Muscle of back (tissue), 3 donors: ENCODE measurements at regions not wholly inside any gene's neighbourhood (a gene's known extent, or its start where the extent isn't known, plus 50 kb on each side); places are given as distances from the start of the nearest gene placed in this dataset.
A peak's percentile ranks its signal among the peaks of the same experiment; 100 is the strongest.
"Not testable (repeated sequence)": the region's sequence is repeated elsewhere in the genome, so short reads cannot be mapped to it uniquely, and the experiment has no call there.

Experiments used
- DNase-seq, 3 donors: peaks; one replicate each; pipeline versions ENCODE4 v3.0.0 to v3.0.0-alpha.2; 2013

DNA sequence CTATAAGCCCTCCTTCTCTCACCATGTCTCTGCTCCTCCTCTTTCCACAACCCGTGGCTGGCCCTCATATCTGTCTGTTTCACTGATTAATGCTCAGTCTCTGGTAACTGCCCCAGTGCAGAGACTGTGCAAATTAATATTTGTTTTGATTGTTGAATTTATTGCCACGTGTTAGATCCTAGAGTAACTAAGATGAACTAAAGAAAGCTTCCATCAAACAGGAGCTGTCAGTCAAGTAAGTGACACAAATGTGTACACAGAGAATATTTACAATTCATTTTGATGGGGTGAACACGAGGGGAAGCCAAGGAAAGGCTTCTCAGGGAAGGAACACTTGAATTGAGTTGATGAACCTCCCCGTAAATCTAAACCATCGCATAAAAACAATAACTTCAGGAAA is 182.5 kb downstream of the BAMBI start:
- no peak for DNase-seq

DNA sequence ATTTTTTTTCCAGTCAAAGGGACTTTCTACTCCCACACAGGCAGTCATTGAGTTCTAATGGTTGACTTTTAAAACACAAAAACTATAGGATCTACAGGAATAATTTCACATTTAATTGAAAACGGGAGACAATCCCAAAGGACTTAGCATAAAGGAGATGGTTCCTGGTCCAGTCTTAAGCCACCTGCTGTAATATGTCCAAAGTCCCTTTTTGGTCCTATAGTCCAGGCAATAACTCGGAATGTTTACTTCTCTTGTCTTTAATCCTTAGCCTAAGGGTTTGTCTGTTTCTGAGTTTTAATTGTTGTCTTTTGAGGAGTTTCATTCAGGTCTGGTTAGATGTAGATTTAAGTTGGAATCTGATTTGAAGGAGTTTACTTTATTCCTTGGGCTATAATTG is 184.9 kb downstream of the BAMBI start:
- DNase-seq, result no peak

DNA sequence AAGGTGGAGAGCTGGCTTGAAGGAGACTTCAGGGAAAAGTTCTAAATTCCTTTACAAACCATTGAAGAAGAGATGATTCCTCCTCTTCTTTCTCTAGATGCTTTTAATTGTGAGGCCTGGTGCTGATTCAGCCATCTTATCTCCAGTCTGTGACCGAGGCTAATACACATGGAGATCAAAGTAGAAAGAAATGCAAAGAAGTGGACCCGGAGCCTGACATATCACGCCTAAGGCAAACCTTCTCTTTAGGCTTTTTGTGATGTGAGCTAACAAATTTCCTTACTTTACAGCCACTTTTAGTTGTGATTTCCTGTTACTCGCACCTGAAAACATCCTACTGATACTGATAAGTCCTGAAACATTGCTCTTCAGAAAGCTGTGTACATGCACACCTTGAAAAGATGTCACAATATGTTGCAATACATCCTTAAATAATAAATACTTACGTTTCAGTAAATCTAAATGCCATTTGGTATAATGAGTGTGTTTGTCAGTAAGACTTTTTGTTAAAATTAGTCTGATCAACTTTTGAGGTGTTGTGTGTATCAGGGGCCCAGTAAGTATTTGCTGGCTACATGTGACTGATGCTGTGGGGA is 192.4 kb downstream of the BAMBI start:
- DNase-seq, result no peak

DNA sequence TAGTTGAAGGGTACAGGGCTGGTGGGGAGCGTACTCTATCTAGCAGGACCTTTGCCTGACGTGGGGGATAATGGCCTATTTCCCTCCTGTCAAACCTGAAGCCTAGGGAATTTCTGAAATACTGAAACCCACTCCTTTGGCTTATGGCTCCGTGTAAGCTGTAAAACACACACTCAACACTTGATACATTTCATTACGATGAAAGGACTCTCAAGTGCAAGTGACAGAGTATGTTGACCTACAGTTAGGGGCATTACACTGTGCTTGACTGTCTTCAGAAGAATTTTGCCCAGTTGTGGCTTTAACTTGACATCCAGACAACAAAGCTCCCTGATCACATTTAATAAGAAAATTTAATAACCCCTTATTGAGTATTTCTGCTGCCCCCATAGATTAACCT is 194.3 kb downstream of the BAMBI start:
- no peak for DNase-seq

DNA sequence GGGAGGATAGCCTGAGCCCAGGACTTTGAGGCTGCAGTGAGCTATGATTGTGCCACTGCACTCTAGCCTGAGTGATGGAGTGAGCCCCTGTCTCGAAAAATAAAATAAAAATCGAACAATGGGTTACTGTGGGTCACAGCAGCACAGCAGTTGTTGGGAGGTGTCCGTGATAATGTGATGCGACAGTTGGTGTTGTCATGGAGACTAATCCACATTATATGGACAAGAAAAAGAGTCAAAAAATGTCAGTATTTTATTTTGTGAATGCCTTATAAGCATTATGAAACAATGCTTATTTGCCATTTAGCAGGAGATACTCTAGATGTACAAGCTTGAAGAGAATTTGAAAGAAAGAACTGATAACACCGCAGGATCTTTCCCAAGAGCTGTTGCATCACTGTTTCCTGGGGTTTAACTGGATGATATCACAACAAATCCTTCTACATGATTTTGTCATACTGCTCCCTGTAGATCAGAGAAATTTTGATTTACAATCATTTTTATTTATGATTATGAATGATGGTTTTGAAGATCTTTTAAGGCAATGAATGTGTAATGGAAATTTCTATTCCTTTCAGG is 195.4 kb downstream of the BAMBI start:
- DNase-seq, result no peak

DNA sequence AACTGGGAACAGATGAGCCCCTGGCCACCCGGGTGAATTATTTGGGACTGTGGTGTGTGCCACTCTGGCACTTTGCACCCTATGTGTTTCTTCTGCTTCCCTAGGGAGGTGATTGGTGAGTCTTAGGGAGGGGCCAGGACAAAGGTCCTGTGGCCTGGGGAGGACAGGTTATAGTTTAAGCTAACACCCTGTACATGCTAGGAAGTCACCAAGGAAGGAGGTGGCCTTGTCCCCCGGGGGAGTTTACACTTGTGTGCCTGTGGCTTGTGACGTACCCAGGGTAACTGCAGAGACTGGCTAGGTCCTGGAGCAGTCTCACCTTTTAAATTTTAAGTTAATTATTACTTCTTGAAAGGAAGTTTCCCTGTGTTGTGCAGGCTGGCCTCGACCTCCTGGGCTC is 196.2 kb downstream of the BAMBI start:
- no peak for DNase-seq

DNA sequence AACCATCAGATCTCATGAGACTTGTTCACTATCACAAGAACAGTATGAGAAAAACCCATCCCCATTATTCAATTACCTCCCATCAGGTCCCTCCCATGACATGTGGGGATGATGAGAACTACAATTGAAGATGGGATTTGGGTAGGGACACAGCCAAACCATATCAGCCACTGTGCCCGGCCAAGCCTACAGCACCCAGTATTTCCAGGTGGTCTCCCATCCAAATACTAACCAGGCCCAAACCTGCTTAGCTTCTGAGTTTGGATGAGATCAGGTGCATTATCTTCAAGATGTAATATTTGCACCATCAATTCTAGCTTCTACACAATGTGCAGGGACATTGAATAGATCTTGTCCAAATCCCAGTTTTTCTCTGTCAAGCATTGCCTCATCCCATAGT is 196.9 kb downstream of the BAMBI start:
- no peak for DNase-seq

DNA sequence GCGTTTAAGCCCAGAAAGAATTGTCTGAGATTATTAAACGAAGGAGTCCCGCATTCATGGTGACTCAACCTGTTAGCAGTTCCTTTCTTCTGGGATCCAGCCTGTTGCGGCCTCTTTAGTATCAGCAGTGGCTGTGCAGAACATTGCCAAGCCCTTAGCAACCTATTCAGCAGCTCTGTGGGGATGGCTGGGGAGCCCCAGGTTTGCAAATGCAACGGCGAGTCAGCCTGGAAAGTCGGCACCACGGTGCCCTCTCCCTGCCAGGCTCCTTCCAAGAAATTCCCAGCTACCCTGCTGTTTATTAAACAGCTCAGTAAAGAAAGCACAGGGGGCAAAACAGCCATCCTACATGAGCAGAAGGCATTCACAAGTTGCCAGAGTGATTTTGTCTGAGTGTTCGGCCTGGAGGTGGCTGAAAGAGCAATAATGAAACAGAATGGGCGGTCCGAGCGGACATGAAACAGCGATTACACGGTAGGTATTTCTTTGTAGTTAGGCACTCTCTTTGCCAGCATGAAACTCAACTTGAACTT is 198.3 kb downstream of the BAMBI start:
- DNase-seq, result no peak

DNA sequence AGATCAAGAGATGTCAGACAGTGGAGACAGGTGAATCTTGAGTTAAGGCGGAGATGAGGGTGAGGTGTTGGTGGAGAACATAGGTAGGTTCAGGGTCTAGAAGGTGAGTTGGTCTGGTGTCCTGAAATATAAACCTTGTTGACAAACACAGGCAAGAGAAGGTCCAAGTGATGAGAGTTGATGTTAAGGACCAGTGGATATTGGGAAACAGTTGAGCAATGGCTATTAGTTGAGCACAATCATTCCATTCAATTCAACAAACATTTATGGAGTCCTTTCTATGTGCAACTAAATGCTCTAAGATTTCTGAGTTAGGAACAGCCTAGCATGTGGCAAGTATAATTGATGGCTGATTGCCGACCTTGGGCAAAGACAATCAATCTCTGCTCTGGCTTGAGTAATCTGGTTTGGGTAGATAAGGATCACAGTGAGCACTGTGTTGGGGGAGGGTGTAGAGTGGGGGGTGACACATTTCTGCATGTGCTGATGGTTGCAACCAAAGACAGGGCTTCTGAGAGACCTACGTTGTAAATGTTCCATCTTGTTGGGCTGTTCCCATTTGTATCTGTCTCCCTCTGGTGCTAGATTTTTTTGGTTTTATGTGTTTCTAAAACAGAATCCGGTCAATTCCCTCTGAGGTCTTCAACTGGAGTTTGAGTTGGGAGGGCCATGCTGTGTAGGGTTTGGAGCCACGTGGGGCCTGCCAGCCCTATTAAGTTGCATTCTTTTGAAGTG is 201.1 kb downstream of the BAMBI start:
- DNase-seq, result no peak

DNA sequence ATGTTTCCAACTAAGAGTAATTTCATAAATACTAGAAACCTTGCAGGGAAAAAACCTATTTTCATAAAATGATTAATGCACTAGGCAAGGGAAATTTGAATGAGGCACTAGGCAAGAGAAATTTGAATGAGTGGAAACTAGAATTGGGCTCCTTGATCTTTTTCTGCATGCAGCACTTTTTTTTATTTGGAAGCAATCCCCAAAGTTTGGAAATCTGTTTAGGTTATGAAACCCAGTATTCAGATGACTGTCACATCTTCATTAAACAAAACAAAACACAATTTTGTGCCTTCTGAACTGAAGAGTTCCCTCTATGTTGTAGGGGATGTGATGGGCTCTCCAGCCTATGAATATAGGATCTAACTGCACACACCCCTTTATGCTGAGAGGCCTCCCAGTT is 201.9 kb downstream of the BAMBI start:
- no peak for DNase-seq

DNA sequence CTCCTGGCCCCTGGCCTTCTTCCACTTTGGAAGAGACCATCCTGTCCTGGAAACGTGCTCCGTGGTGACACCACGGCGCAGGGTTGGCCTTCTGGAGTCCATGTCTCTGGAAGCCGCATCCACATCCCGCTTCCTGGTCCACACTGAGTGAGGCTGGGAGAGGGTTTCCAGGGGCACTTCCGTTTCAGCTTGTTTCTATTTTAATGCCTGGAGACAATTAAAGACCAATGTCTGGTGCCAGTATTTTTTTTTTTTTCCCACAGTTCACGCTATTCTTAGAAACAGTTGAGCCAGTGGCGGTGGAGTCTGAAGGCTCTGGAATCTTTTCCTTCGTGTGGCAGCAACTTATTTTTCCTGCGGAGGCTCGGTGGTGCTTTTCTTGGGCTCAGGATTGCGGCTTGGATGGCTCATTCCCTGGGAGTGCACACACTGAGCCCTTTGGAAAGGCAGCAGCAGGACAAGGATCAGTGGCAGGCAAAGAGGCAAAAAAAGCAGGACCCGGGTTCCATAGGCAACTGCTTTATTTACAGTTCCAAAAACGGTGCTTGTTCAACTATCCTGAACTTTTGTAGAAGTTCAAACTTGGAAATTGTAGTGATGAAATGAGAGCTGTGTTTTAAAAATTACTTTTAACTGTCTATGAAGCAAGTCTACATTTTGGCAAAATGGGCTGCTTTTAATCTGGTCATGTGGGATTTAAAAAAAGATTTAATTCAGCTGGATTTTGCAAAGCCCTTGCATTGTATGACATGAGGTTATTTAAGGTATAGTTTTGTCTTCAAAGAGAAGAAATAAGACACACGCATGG is 202.8 kb downstream of the BAMBI start:
- peak; percentile 21 to 32 (median 23) for DNase-seq

DNA sequence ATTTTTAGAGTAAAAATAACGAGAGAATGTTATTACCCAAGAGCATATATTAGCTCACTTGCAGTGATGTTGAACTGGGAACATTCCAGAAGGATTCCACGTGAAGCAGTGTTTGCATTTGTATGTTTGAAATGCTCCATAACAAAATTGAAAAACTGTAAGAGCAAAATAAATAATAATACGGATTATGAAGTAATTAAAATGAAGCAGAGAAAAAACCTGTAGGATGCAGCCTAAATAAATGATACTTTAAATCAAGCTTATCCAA is 203.3 kb downstream of the BAMBI start:
- no peak for DNase-seq

DNA sequence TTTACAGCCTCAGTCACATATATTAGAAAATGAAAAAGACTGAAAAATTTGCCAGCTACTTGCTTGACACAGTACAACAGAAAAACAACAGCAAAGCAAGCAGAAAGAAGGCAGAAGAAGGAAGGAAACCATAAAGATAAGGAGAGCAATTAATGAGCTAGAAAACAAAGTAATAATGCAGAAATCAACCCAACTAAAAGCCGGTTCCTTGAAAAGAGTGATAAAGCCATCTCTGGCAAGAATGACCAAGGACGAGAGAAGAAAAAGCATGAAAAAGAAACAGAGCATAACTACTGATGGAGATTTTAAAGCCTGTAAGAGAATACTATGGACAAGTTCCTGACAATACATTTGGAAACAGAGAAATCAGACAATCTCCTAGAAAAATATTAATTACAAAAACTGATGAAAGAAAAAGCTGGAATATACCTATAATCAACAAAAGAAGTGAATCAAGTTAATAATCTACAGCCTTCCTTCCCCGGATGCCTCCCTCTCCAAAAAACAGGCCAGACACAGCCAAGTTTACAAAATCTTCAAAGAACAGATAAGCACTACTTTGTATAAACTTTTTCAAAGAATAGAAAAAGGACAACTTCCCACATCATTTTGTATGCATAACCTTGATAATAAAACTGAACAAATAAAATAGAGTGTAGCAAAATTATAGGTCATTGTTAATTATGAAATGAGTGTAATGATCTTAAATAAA is 204.0 kb downstream of the BAMBI start:
- DNase-seq, result no peak

DNA sequence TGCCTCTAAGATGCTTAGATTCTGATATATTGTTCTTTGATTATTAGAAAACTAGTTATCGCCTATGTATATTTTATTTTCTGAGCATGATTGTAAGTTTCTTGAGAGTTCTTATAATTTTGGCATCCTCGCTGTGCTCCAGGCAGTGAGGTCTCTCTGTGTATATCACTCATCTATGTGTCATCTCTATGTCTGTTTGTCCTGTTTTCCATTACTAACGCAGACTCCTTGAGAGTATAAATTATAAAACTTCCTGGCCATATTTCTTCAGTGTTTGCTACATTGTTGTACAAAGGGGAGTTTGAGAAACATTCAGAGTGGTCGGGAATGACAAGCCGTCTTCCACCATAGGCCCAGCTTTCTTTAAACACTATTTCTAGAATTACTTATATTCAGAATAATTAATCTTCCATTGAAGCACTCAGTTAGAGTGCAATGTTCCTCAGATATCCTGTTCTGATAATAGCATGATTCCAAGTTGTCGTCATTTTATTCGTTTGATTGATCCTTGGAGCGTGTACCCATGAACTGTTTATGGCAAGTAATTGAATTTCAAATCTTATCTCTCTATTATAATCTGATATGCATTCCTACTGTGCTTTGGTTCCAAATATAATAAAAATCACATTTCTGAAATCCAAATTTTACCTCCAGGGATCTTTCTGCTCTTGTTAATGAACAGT is 206.6 kb downstream of the BAMBI start:
- peak in 1 of 3 donors; percentile 30 for DNase-seq

DNA sequence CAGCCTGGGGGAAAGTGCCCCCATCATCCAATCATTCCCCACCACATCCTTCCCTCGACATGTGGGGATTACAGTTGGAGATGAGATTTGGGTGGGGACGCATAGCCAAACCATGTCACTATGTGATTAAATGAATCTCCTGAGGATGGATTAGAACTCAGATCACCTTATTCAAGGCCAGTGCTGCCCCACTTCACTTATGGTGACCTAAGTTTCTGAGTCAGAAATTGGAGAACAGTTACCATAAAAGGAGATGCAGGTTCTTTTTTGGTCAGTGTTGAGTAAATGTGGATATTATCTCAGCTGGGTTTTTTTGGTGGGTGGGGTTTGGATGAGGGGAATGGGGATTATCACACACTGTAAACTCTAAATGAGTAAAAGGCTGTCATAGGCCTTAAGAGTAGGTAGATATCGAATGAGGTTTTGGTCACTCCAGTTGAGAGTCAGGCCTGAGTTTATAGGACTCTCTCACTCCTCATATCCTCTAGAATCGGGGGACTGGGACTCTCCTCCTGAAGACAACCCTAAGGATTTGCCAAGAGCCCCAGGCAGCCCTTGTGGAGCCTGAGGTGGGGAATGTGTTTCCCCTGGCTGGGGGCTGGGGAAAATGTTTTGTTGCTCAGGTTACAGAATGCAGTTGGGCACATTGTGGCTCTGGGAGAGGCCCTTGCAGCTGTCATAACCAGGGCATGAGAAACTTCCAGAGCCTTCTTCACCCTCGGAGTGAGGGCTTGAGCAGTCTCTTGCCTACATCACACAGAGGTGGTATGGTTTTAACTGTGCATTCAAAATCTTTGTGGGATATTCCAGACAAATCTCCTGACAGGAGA is 213.0 kb downstream of the BAMBI start:
- no peak for DNase-seq

DNA sequence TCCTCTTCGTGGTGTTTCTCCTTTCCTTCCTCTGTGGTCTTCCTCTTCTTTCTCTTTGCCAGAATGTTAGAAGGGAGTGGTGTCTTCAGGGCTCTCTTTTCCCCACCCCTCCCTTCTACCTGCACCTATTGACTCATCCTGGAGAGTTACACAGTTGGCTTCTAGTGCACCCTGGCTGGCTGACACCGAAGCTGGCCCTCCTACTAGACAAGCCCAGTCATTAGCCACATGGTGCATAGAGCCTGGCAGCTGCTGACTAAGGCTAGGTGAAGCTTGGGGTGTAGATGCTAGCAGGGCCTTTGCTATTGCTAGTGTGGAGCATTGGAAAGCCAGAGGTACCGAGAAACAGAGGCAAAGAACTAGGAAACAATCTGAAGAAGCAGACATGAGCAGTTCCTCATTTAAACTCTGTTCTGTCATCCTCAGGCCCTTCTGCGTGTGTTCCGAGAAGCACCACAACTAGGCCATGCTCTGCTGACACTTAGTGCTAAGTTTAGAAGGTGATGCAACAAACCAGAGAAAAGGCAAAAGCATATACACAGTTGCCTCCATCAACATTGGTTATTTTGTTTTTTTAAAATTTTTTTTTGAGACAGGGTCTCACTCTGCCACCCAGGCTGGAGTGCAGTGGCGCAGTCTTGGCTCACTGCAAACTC is 213.9 kb downstream of the BAMBI start:
- DNase-seq, result no peak

DNA sequence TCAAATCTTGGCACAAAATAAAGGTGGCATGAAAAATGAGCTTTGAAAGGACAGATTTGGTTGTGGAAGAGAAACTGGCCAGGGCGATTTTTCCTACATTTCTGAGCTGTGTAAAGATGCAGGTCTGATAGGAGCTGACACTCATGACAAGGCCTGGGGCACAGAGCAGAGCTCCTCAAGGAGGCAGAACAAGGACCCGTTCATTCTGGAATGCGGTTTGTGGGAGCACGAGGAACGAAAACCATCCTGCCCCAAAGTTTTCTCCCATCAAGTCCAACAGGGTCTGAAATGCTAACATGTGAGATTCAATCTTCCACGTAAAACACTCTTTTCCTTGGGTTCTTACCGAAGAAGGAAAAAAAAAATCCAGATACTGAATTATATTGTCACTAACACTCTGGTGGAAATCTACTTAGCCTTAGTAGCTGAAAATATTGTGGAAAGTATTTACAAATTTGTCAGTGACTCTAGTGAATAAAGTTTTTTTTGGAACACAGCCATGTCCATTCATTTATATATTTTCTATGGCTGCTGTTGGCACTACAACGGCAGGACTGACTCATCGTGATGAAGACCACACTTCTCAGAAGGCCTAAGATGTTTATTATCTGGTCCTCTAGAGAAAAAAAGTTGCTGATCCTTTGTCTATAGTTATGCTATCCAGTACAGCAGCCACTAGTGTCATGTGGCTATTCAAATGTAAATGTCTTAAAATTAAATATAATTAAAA is 215.7 kb downstream of the BAMBI start:
- no peak for DNase-seq

DNA sequence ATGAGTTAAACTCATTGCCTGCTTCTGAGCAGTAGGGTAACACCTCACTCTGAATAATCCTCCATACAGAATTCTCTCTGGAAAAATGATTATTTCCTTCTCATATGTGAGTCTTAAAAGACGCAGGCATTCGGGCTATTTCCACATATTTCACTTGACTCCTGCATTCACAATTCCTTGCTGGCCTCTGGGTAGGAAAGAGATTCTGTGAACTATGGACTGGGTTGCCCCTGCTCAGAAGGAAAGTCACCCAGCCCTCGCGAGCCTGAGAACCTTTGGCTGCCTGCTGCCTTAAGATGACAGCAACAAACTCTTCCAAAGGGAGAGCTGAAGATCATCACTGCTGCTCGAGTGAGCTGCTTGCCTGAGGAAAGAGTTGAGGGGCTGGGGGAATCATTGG is 216.8 kb downstream of the BAMBI start:
- DNase-seq, result no peak

DNA sequence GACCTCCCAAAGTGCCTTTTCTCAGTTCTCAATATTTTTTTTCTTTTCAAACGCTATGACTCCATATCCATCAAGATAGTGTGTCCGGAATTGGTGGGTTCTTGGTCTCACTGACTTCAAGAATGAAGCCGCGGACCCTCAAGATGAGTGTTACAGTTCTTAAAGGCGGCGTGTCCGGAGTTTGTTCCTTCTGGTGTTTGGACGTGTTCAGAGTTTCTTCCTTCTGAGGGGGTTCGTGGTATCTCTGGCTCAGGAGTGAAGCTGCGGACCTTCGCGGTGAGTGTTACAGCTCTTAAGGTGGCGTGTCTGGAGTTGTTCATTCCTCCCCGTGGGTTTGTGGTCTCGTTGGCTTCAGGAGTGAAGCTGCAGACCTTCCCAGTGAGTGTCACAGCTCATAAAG is 218.3 kb downstream of the BAMBI start:
- DNase-seq, result not testable (repeated sequence)
